HepG2 (cell line): ENCODE measurements at regions not wholly inside any gene's neighbourhood (a gene's known extent, or its start where the extent isn't known, plus 50 kb on each side); places are given as distances from the start of the nearest gene placed in this dataset.

Source experiments
- GABPA ChIP-seq, 2 experiments: IDR thresholded peaks; 2 replicates each; pipeline ENCODE4 v1.6.1; 2011 to 2016; ENCODE audit warnings: low read depth in 2 of 2, low read length in 1 of 2, missing biosample characterization in 1 of 2, missing genetic modification characterization in 1 of 2
- PHF8 ChIP-seq: sonication (generic); formaldehyde crosslinking; IDR thresholded peaks from 2 replicates; pipeline ENCODE4 v1.5.0; 2020; ENCODE audit warnings: missing genetic modification reagents

DNA sequence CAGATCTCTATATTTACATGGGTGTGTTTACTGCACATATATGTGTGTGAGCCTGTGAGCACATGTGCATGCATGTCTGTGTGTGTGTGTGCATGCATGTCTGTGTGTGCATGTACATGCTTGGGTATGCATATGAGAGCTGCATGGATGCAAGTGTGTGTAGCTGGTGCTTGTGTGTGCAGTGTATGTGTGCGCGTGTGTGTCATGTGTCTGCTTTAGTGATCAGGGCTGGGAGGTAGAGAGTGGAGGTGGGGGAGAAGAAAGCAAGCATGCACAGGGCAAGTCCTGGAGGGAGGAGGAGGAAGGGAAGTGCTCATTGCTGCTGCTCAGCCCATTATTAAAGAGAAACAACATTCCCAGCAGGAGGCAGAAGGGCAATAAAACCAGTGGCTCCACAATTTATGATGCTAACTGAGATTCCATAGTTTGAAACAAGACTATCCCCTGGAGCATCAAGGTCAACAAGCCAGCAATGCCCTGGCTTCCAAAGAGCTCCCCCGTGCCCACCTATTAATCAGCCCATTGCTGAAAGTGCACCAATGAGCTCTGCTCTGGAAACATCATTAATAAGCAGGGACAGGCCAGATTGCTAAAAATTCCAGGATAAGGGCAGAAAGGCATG, 414.0 kb downstream of the MAFB start:
- TF ChIP-seq PHF8 (CRISPR knock-in tag) (no peak), GABPA (IDR thresholded peaks at IDR 0.05; ENCODE audit: low read depth, low read length) (no peak), GABPA (CRISPR knock-in tag; IDR thresholded peaks at IDR 0.05; ENCODE audit: low read depth) (no peak)
